Stomach (tissue), 8 donors: ENCODE measurements at regions not wholly inside any gene's neighbourhood (a gene's known extent, or its start where the extent isn't known, plus 50 kb on each side); places are given as distances from the start of the nearest gene placed in this dataset.

Source experiments
- DNase-seq, 2 donors: peaks; one replicate each; pipeline versions ENCODE4 v3.0.0 to v3.0.0-alpha.2; 2013 to 2019
- H3K27ac ChIP-seq, 5 donors: fragments of 200-600 bp in 4 of 5; sonication (generic) in 4 of 5; one replicate each; pipeline ENCODE4 v1.5.1; 2013 to 2019; ENCODE audit warnings: mild to moderate bottlenecking in 1 of 5, moderate library complexity in 1 of 5
- H3K27me3 ChIP-seq, 3 donors: fragments of 200-600 bp; sonication (generic); one replicate each; pipeline ENCODE4 v1.5.1; 2017 to 2019; ENCODE audit warnings: mixed run types in 1 of 3
- H3K36me3 ChIP-seq, 4 donors: fragments of 200-600 bp; sonication (generic); 1 replicate in 3 of 4; 2 replicates in 1 of 4; pipeline ENCODE4 v1.5.1; 2016 to 2019
- H3K4me1 ChIP-seq, 4 donors: fragments of 200-600 bp; sonication (generic); one replicate each; pipeline ENCODE4 v1.5.1; 2016 to 2019
- H3K4me3 ChIP-seq, 4 donors: fragments of 200-600 bp; sonication (generic) in 3 of 4; one replicate each; pipeline ENCODE4 v1.5.1; 2016 to 2019; ENCODE audit warnings: mild to moderate bottlenecking in 1 of 4
- H3K9me3 ChIP-seq, 4 donors: fragments of 200-600 bp; sonication (generic); one replicate each; pipeline ENCODE4 v1.5.1; 2016 to 2019
- CTCF ChIP-seq, 7 experiments: fragments of 450-650 bp in 4 of 7; fragments of 200-600 bp in 3 of 7; sonication (generic) in 3 of 7; IDR thresholded peaks; one replicate each; pipeline ENCODE4 v1.5.1; 2016 to 2019; ENCODE audit warnings: antibody characterized with exemption in 7 of 7, control low read depth in 2 of 7, mild to moderate bottlenecking in 1 of 7
- EP300 ChIP-seq: sonication (generic); formaldehyde crosslinking; IDR thresholded peaks from one replicate; pipeline ENCODE4 v1.6.1; 2017; ENCODE audit warnings: antibody characterized with exemption
- POLR2A ChIP-seq, 4 donors: fragments of 450-650 bp; IDR thresholded peaks; one replicate each; pipeline ENCODE4 v1.6.1; 2016; ENCODE audit warnings: antibody characterized with exemption in 4 of 4, control low read depth in 2 of 4, mild to moderate bottlenecking in 1 of 4, moderate library complexity in 1 of 4
- POLR2AphosphoS5 ChIP-seq, 3 donors: sonication (generic); formaldehyde crosslinking; IDR thresholded peaks; one replicate each; pipeline ENCODE4 v1.6.1; 2016; ENCODE audit warnings: antibody characterized with exemption in 3 of 3
- WGBS, 5 donors: extraction: QIAGEN DNeasy Blood & Tissue Kit in 3 of 5; methylation state at CpG; one replicate each; pipeline versions ENCODE4 v1.1.5 to v1.1.7; 2013 to 2018; 5-methylcytosine and 5-hydroxymethylcytosine counted together
- intact Hi-C: fragments of 100-400 bp; cut with DNase I; formaldehyde crosslinking; loops from one replicate; pipeline ENCODE4 v1.15.1; 2023; ENCODE audit warnings: low total_unique reads
- donor health status: healthy with polysubstance abuse.
- donor health status: Bipolar disorder and iron deficiency.
- donor health status: healthy.

GRCh38 chr6:167655174-167655821, 171.4 kb upstream of the AFDN start:
- H3K4me3 ChIP-seq = no peak overlapping the region
- no peak for DNase-seq
- peaks cover 0 to 1% (median 0%) of the 10 kb centered on the region in 3 donors for H3K27me3 ChIP-seq
- WGBS, 5 donors = 74 to 91% (median 81%) methylated on average over 4 of the region's 4 CpGs
- no peak overlapping the region for H3K27ac ChIP-seq
- no peaks in the 10 kb centered on the region for H3K36me3 ChIP-seq
- peaks cover 0 to 1% (median 0%) of the 10 kb centered on the region in 4 donors for H3K4me1 ChIP-seq
- intact Hi-C loops = no loop called here
- no peak for TF ChIP-seq POLR2AphosphoS5 (IDR thresholded peaks at IDR 0.05)
- TF ChIP-seq CTCF (IDR thresholded peaks at IDR 0.05) = no peak
- TF ChIP-seq EP300 = no peak
- TF ChIP-seq POLR2A (IDR thresholded peaks at IDR 0.05) = no peak
- H3K9me3 ChIP-seq = no peaks in the 10 kb centered on the region

GRCh38 chr6:167658106-167658505, 168.6 kb upstream of the AFDN start:
- Histone ChIP-seq H3K27me3 (no peaks in the 10 kb centered on the region), H3K9me3 (no peaks in the 10 kb centered on the region), H3K36me3 (no peaks in the 10 kb centered on the region), H3K4me1 (peaks cover 0 to 25% (median 20%) of the 10 kb centered on the region in 4 donors), H3K27ac (no peak overlapping the region), H3K4me3 (no peak overlapping the region)
- no peak for DNase-seq
- intact Hi-C loops = no loop called here
- TF ChIP-seq POLR2AphosphoS5 (IDR thresholded peaks at IDR 0.05) (no peak), POLR2A (IDR thresholded peaks at IDR 0.05) (no peak), CTCF (IDR thresholded peaks at IDR 0.05) (no peak), EP300 (no peak)
- 94 to 98% (median 95%) methylated on average over 5 of the region's 5 CpGs for WGBS, 5 donors

GRCh38 chr6:167659046-167659445, 167.7 kb upstream of the AFDN start:
- WGBS, 5 donors = 73 to 100% (median 97%) methylated on average over 2 to 4 of the region's 4 CpGs
- peaks cover 0 to 25% (median 22%) of the 10 kb centered on the region in 4 donors for H3K4me1 ChIP-seq
- intact Hi-C loops = no loop called here
- TF ChIP-seq POLR2A (IDR thresholded peaks at IDR 0.05) (no peak), CTCF (IDR thresholded peaks at IDR 0.05) (no peak), POLR2AphosphoS5 (IDR thresholded peaks at IDR 0.05) (no peak), EP300 (no peak)
- no peaks in the 10 kb centered on the region for H3K9me3 ChIP-seq
- H3K27me3 ChIP-seq = no peaks in the 10 kb centered on the region
- no peaks in the 10 kb centered on the region for H3K36me3 ChIP-seq
- H3K4me3 ChIP-seq = no peak overlapping the region
- no peak overlapping the region for H3K27ac ChIP-seq
- DNase-seq = no peak

- 61 to 81% (median 75%) methylated on average over 4 of the region's 4 CpGs for WGBS, 5 donors
- peaks cover 0 to 29% (median 27%) of the 10 kb centered on the region in 4 donors for H3K4me1 ChIP-seq
- no peak overlapping the region for H3K4me3 ChIP-seq
Measured at GRCh38 chr6:167660424-167660823, 166.3 kb upstream of the AFDN start.

More at GRCh38 chr6:167660424-167660823, 166.3 kb upstream of the AFDN start:
- Histone ChIP-seq H3K36me3 (no peaks in the 10 kb centered on the region), H3K27ac (no peak overlapping the region), H3K27me3 (no peaks in the 10 kb centered on the region), H3K9me3 (no peaks in the 10 kb centered on the region)
- no peak for DNase-seq
- intact Hi-C loops = no loop called here
- TF ChIP-seq POLR2AphosphoS5 (IDR thresholded peaks at IDR 0.05) = no peak
- TF ChIP-seq CTCF (IDR thresholded peaks at IDR 0.05) = no peak
- no peak for TF ChIP-seq EP300
- TF ChIP-seq POLR2A (IDR thresholded peaks at IDR 0.05) = no peak
